Immature natural killer cell (primary cell): ENCODE measurements at regions not wholly inside any gene's neighbourhood (a gene's known extent, or its start where the extent isn't known, plus 50 kb on each side); places are given as distances from the start of the nearest gene placed in this dataset.

ENCODE experiments used
- DNase-seq, 3 donors: peaks; one replicate each; pipeline ENCODE4 v3.0.0; 2022; ENCODE audit warnings: mixed read lengths in 1 of 3
- H3K27ac Mint-ChIP-seq, 6 donors: one replicate each; pipeline ENCODE4 v1.8.0; 2020; ENCODE audit warnings: mixed read lengths in 6 of 6, mild to moderate bottlenecking in 5 of 6, inconsistent platforms in 4 of 6, moderate library complexity in 3 of 6
- H3K27me3 Mint-ChIP-seq, 3 donors: one replicate each; pipeline ENCODE4 v1.8.0; 2020 to 2021; ENCODE audit warnings: low read depth in 3 of 3, mild to moderate bottlenecking in 3 of 3, mixed read lengths in 3 of 3, moderate library complexity in 3 of 3, inconsistent platforms in 1 of 3
- H3K36me3 Mint-ChIP-seq, 3 donors: one replicate each; pipeline ENCODE4 v1.8.0; 2020; ENCODE audit warnings: mixed read lengths in 3 of 3, inconsistent platforms in 2 of 3, mild to moderate bottlenecking in 2 of 3
- H3K4me1 Mint-ChIP-seq, 2 donors: one replicate each; pipeline ENCODE4 v1.8.0; 2020; ENCODE audit warnings: inconsistent platforms in 2 of 2, mild to moderate bottlenecking in 2 of 2, mixed read lengths in 2 of 2, moderate library complexity in 1 of 2
- H3K4me3 Mint-ChIP-seq, 5 donors: one replicate each; pipeline ENCODE4 v1.8.0; 2020; ENCODE audit warnings: mild to moderate bottlenecking in 5 of 5, mixed read lengths in 5 of 5, inconsistent platforms in 3 of 5, moderate library complexity in 3 of 5
- H3K9me3 Mint-ChIP-seq, 6 donors: one replicate each; pipeline ENCODE4 v1.8.0; 2020; ENCODE audit warnings: mild to moderate bottlenecking in 6 of 6, mixed read lengths in 6 of 6, inconsistent platforms in 4 of 6, moderate library complexity in 3 of 6

DNA sequence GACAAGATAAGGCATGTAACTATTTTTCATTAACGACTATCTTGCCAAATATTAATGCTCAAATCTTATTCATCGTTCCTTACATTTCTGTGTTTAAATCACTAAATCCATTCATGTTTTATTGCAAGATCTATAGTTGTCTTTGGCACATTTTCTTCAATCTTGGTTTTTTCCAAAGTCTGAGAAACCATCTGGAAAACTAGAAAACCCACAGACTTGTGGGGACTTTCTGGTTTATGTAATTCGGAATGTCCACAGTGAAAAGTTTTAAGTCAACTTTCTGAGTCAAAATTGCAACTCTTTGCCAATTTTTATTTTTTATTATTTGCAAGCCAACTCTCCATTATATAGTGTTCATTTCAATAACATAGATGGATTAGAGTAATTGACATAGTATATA, 520.8 kb upstream of the ADAMTS5 start:
- Mint-ChIP-seq H3K4me3 (no peak overlapping the region), H3K36me3 (no peaks in the 10 kb centered on the region), H3K27ac (no peak overlapping the region), H3K27me3 (peaks cover 0 to 2% (median 1%) of the 10 kb centered on the region in 3 donors), H3K4me1 (no peaks in the 10 kb centered on the region), H3K9me3 (peaks cover 0 to 10% (median 1%) of the 10 kb centered on the region in 6 donors)
- no peak for DNase-seq

DNA sequence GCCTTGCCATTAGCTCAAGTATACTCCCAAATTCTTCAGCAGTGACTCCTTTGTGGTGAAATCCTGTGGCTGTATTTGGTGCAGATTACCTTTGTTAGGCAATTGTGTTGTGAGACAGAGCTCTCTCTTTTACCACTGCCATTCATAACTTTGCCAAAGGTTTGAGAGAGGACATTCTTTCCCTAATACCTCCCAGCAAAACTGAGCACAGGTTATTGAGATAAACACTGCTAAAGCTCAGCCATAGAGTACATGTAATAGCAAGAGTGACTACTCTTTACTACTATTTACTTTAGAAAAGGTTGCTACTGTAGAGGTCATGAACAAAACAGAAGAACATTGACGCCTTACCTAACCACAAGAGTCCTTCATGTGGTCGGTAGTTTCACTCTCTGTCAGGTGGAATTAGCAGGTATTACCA, 514.0 kb upstream of the ADAMTS5 start:
- Mint-ChIP-seq H3K27ac (no peak overlapping the region), H3K4me1 (no peaks in the 10 kb centered on the region), H3K27me3 (peaks cover 0 to 2% (median 1%) of the 10 kb centered on the region in 3 donors), H3K4me3 (no peak overlapping the region), H3K9me3 (peaks cover 0 to 9% (median 3%) of the 10 kb centered on the region in 6 donors), H3K36me3 (no peaks in the 10 kb centered on the region)
- no peak for DNase-seq

DNA sequence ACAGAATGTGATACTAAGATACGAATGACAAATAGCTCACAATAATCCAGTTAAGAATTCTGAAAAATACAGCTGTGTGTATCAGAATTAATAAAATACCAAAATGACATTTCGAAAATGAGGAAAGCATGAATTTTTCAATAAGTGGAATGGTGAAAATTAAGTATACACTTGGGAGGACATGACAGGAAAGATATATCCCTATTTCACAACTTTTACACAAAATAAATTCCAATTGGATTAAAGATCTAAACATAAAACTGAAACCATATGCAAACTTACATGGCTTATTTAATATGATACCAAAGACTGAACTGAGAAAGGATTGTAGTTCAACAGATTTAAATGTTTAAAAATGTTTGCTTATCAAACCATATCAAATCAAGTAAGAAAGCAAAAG, 510.4 kb upstream of the ADAMTS5 start:
- Mint-ChIP-seq H3K36me3 (no peaks in the 10 kb centered on the region), H3K27me3 (no peaks in the 10 kb centered on the region), H3K4me3 (no peak overlapping the region), H3K9me3 (peaks cover 0 to 9% (median 5%) of the 10 kb centered on the region in 6 donors), H3K27ac (no peak overlapping the region), H3K4me1 (no peaks in the 10 kb centered on the region)
- no peak for DNase-seq

DNA sequence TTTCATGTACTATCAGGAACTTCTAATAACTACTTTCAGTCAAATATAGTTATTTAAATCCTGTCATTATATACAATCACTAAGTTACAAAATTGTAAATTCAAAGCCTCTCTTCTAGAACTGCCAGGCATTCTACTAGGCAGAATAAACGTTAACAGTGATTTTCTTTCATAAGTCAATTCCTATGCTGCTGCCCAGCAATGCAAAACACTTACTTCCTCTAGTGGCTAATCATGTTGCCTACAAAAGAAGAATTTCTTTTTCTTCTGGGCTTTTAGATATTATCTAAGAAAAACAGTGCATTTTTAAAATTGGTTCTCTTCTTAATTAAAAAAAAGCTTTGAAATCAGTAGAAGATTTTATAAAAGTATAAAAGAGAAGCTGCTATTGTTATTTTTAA, 509.8 kb upstream of the ADAMTS5 start:
- Mint-ChIP-seq H3K27ac (no peak overlapping the region), H3K36me3 (no peaks in the 10 kb centered on the region), H3K9me3 (peaks cover under 1 to 9% (median 4%) of the 10 kb centered on the region in 6 donors), H3K27me3 (no peaks in the 10 kb centered on the region), H3K4me1 (no peaks in the 10 kb centered on the region), H3K4me3 (no peak overlapping the region)
- no peak for DNase-seq

DNA sequence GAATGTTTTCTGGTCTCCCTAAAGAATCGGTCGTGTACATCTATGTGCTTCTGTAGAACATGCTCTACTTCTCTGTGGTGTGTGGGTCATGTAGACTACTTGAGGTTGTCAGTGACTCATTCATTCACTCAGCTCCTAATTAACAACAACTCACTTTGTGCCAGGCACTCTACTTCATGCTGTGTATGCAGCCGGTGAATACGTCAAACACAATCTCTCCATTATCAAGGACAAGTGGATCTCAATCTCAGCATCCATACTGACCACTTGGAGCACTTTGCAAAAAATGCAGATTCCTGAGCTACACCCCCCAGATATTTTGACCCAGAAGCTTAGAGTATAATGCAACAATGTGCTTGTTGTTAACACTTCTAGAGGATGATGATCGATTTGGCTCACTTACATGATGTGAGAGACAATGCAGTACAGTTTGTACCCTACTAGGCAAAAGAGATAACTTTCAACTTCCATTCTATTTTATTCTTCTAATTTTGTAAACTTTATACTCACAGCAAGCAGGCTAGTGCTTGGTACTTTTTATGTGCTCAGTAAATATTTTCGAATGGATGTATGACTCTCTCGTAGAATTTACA, 508.6 kb upstream of the ADAMTS5 start:
- no peak for DNase-seq
- Mint-ChIP-seq H3K9me3 (peaks cover 3 to 13% (median 4%) of the 10 kb centered on the region in 6 donors), H3K4me1 (no peaks in the 10 kb centered on the region), H3K27me3 (no peaks in the 10 kb centered on the region), H3K4me3 (no peak overlapping the region), H3K36me3 (no peaks in the 10 kb centered on the region), H3K27ac (no peak overlapping the region)

DNA sequence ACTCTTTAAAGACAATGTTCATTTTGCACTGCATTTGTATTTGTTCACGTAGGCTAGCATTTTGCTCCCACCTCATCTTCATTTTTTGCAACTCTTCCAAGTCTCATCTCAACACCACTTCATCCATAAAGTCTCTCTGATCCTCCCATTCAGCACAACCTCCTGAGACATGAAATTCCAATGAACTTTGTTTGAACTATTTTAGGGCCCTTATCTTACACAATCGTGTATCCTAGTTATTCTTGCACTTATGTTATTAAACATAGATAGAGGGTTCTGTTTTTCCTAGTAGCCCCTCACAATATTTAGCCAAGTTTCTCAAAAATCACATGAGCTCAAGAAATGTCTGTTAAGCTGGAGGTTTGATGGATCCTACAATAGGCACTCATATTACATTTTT, 500.5 kb upstream of the ADAMTS5 start:
- DNase-seq = no peak
- no peak overlapping the region for H3K4me3 Mint-ChIP-seq
- H3K27ac Mint-ChIP-seq = no peak overlapping the region
- no peaks in the 10 kb centered on the region for H3K36me3 Mint-ChIP-seq
- no peaks in the 10 kb centered on the region for H3K4me1 Mint-ChIP-seq
- peaks cover 0 to 18% (median 8%) of the 10 kb centered on the region in 6 donors for H3K9me3 Mint-ChIP-seq
- H3K27me3 Mint-ChIP-seq = no peaks in the 10 kb centered on the region

DNA sequence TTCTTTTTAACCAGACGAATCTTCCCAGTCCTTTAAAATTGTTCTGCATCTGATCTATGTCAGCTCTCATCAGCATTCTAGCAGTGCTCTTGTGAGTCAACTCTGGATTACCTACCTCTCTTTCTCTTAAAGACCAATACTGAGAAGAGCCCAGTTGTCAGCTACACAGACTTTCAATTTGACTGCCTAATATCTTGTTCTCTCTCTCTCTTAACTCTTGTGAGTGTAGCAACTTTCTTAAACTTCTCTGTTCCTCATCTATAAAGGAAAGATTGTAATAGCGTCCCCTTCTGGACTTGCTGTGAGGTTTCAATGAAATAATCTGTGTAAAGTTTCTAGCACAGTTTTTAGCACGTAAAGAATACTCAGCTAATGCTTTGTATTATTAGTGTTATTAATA, 499.3 kb upstream of the ADAMTS5 start:
- no peak overlapping the region for H3K4me3 Mint-ChIP-seq
- DNase-seq = no peak
- H3K27me3 Mint-ChIP-seq = no peaks in the 10 kb centered on the region
- H3K9me3 Mint-ChIP-seq = peaks cover 0 to 18% (median 6%) of the 10 kb centered on the region in 6 donors
- no peak overlapping the region for H3K27ac Mint-ChIP-seq
- no peaks in the 10 kb centered on the region for H3K36me3 Mint-ChIP-seq
- no peaks in the 10 kb centered on the region for H3K4me1 Mint-ChIP-seq

DNA sequence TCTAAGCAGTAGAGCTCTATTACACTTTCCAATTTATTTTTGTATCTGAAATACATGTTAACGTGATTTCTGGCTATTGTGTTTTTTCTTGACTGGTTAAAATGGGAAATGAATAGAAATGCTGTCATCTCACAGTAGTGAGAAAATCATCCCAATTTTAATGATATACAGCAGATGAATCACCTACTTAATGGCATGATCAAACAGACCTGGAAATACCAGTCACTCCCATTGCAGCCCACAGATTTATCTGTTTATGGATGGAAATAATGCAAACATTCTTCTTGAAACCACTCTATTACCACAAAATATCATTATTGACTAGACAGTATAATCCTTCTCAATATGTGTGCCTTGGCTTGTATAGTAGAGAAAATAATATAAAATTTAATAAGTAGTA, 497.8 kb upstream of the ADAMTS5 start:
- Mint-ChIP-seq H3K27me3 (no peaks in the 10 kb centered on the region), H3K4me3 (no peak overlapping the region), H3K36me3 (no peaks in the 10 kb centered on the region), H3K4me1 (no peaks in the 10 kb centered on the region), H3K9me3 (peaks cover 0 to 11% (median 5%) of the 10 kb centered on the region in 6 donors), H3K27ac (no peak overlapping the region)
- DNase-seq = no peak

DNA sequence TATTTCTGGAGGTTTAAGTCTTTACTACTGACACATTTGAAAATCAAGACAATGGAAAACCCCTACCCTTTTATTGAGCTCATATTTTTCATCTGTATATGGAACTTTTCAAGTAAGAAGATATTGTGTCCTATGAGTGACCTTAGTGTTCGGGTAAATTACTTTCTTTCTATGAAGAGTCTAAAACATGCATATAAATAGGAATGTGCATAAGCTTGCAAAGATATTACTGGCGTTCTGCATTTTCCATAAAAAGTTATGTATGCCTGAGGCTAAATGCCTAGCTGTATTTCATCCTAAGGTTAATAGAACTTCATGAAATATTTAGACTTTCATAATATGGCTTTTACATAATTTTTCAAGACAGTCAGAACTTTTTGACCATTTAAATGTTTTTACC, 495.8 kb upstream of the ADAMTS5 start:
- peaks cover 0 to 8% (median 5%) of the 10 kb centered on the region in 6 donors for H3K9me3 Mint-ChIP-seq
- H3K27me3 Mint-ChIP-seq = no peaks in the 10 kb centered on the region
- no peaks in the 10 kb centered on the region for H3K4me1 Mint-ChIP-seq
- H3K4me3 Mint-ChIP-seq = no peak overlapping the region
- no peaks in the 10 kb centered on the region for H3K36me3 Mint-ChIP-seq
- DNase-seq = no peak
- no peak overlapping the region for H3K27ac Mint-ChIP-seq

DNA sequence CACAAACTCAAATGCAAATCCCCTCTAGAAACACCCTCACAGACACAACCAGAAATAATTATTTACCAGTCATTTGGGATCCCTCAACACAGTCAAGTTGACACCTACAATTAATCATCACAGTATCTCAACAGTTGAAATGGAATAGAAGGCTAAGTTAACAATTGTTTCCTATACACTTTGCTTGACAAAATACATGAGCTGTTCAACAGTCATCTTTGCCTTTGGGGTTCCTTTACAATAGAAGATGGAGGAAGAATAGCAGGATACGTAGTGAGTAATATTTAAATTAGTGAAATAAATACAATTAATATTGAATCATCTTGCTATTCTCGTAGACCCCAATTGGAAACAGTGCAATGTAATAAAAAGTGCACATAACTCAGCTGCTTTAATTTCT, 487.3 kb upstream of the ADAMTS5 start:
- H3K27me3 Mint-ChIP-seq = no peaks in the 10 kb centered on the region
- H3K9me3 Mint-ChIP-seq = peaks cover 0 to 5% (median 0%) of the 10 kb centered on the region in 6 donors
- H3K27ac Mint-ChIP-seq = no peak overlapping the region
- H3K36me3 Mint-ChIP-seq = no peaks in the 10 kb centered on the region
- no peak overlapping the region for H3K4me3 Mint-ChIP-seq
- H3K4me1 Mint-ChIP-seq = no peaks in the 10 kb centered on the region
- DNase-seq = no peak

DNA sequence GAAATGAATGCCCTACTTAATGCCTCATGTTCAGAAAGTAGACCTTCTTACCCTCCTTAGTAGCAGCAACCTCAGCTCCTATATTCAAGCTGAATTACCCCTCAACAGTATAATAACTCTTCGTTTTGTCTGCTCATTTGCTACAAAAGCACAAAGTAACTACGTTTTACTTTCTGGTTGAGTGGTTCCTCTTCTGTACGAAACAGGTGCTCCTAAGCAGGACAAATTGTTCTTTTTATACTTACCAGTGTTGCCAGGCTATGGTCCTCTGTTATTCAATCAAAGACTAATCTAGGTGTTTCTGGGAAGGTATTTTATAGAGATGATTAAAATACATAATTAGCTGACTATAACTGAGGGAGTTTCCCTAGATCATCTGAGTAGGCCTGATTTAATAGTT, 484.2 kb upstream of the ADAMTS5 start:
- Mint-ChIP-seq H3K4me1 (no peaks in the 10 kb centered on the region), H3K4me3 (no peak overlapping the region), H3K36me3 (no peaks in the 10 kb centered on the region), H3K27me3 (no peaks in the 10 kb centered on the region), H3K27ac (no peak overlapping the region), H3K9me3 (peaks cover 0 to 5% (median 2%) of the 10 kb centered on the region in 6 donors)
- no peak for DNase-seq

DNA sequence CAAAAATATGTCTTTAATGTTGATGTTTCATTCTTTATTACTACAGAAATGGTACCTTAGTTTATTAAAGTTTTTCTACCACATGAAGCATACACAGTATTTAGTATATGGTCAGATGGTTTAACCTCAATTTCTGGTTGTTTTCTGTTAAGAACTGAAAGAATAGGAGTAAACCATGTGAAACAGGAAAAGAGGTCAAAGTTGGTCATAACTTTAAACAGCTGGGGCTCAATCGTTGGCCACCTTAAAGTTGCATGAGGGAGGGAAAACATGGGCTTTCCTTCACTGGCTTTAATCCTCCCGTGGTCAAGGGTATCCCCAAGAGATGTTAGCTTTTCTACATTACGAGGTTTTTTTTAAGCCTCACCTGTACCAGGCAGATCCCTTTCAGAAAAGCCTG, 483.3 kb upstream of the ADAMTS5 start:
- Mint-ChIP-seq H3K9me3 (peaks cover 0 to 14% (median 6%) of the 10 kb centered on the region in 6 donors), H3K27ac (no peak overlapping the region), H3K4me1 (no peaks in the 10 kb centered on the region), H3K27me3 (peaks cover 0 to 2% (median 0%) of the 10 kb centered on the region in 3 donors), H3K4me3 (no peak overlapping the region), H3K36me3 (no peaks in the 10 kb centered on the region)
- DNase-seq = no peak

DNA sequence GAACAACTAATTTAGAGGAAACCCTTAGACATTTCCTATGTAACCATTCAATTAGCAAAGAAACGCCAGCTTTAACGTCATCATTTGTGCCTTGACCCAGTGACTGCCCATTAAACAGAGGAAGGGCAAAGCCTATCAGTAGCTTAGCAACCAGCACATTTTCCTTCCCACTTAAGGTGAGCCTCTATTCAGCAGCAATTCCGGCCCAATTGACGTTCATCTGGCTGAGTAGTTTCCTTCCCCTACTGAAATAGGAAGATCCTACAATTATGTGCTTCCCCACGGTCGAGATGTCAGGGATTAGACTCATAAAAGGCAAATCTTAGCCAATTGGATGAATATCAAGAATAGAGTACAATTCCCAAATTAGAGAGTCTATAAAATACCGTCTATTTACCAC, 482.1 kb upstream of the ADAMTS5 start:
- Mint-ChIP-seq H3K4me3 (no peak overlapping the region), H3K27me3 (peaks cover 0 to 2% (median 0%) of the 10 kb centered on the region in 3 donors), H3K27ac (no peak overlapping the region), H3K36me3 (no peaks in the 10 kb centered on the region), H3K4me1 (no peaks in the 10 kb centered on the region), H3K9me3 (peaks cover 0 to 18% (median 6%) of the 10 kb centered on the region in 6 donors)
- no peak for DNase-seq

DNA sequence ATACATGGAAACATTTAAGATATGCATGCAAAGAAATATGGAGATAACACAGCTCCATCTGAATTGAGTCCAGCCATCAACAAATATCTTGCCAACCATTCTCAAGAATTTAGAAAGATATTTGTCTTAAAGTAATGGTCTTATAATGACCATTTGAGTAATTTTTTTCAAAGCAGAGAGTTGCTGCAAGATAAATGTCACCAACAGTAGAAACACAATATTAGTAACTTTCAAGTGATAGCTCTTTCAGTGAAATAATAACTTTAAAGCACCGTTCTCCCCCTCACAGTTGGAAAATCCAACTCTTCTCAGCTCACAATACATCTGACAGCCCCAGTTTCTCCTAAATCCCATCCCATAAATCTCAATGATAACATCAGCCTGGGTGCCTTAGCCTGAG, 481.0 kb upstream of the ADAMTS5 start:
- H3K4me3 Mint-ChIP-seq = no peak overlapping the region
- H3K36me3 Mint-ChIP-seq = no peaks in the 10 kb centered on the region
- H3K4me1 Mint-ChIP-seq = no peaks in the 10 kb centered on the region
- peaks cover 0 to 2% (median 1%) of the 10 kb centered on the region in 3 donors for H3K27me3 Mint-ChIP-seq
- H3K9me3 Mint-ChIP-seq = peaks cover 2 to 23% (median 11%) of the 10 kb centered on the region in 6 donors
- no peak overlapping the region for H3K27ac Mint-ChIP-seq
- DNase-seq = no peak

DNA sequence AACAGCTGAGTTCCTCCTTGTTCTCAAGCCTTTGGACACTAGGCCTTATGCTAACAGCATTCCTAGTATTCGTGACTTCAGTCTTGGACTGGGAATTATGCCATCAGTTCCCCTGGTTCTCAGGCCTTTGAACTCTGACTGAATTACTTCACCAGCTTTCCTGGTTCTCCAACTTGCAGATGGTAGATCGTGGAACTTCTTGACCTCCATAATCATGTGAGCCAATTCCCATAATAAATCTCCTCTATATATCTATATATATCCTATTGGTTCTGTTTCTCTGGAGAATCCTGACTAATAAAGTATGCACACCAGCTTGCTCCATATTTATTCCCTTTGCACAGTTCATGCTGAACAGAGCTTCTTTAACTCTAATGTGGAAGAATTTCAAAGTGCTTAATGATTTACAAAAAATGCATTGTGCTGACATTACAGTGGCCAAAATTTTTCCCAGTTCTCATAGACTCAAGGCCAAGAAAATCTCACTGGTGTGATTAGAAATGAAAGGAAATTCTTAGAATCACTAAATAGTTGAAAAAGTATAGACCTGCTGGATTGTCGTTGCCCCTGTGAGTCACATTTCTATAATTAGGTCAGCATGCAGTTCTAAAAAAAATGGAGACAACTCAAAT, 462.9 kb upstream of the ADAMTS5 start:
- Mint-ChIP-seq H3K4me3 (no peak overlapping the region), H3K27ac (no peak overlapping the region), H3K9me3 (peaks cover 3 to 24% (median 10%) of the 10 kb centered on the region in 6 donors), H3K4me1 (no peaks in the 10 kb centered on the region), H3K36me3 (no peaks in the 10 kb centered on the region), H3K27me3 (peaks cover 0 to 4% (median 1%) of the 10 kb centered on the region in 3 donors)
- DNase-seq = no peak
